H9 (cell line): ENCODE measurements at regions not wholly inside any gene's neighbourhood (a gene's known extent, or its start where the extent isn't known, plus 50 kb on each side); places are given as distances from the start of the nearest gene placed in this dataset.

Source experiments
- DNase-seq: peaks from one replicate; pipeline ENCODE4 v3.0.0-alpha.2; 2017
- H2AFZ ChIP-seq: one replicate; pipeline ENCODE4 v1.6.1; 2013; ENCODE audit warnings: mild to moderate bottlenecking, low read length, control low read depth, moderate library complexity
- H2AK5ac ChIP-seq: 2 replicates; pipeline ENCODE4 v1.6.1; 2013; ENCODE audit warnings: low read length, control low read depth, mixed read lengths; ENCODE audit not compliant: insufficient read length
- H2BK120ac ChIP-seq: one replicate; pipeline ENCODE4 v1.6.1; 2013; ENCODE audit warnings: low read depth, mild to moderate bottlenecking, low read length, control low read depth, inconsistent platforms; ENCODE audit not compliant: poor library complexity, severe bottlenecking
- H2BK12ac ChIP-seq: 2 replicates; pipeline ENCODE4 v1.6.1; 2013; ENCODE audit warnings: low read length, control low read depth, mixed read lengths, low read depth; ENCODE audit not compliant: insufficient read length
- H2BK15ac ChIP-seq: 2 replicates; pipeline ENCODE4 v1.6.1; 2013; ENCODE audit warnings: low read depth, low read length, control low read depth
- H2BK20ac ChIP-seq: one replicate; pipeline ENCODE4 v1.6.1; 2013; ENCODE audit warnings: low read depth, mild to moderate bottlenecking, low read length, control low read depth, inconsistent platforms; ENCODE audit not compliant: poor library complexity, severe bottlenecking
- H2BK5ac ChIP-seq: 2 replicates; pipeline ENCODE4 v1.6.1; 2013; ENCODE audit warnings: low read length, control low read depth, mixed read lengths; ENCODE audit not compliant: insufficient read length
- H3K14ac ChIP-seq: 2 replicates; pipeline ENCODE4 v1.6.1; 2013; ENCODE audit warnings: low read length, control low read depth; ENCODE audit not compliant: insufficient read depth
- H3K18ac ChIP-seq: 2 replicates; pipeline ENCODE4 v1.6.1; 2013; ENCODE audit warnings: low read depth, mild to moderate bottlenecking, mixed read lengths, low read length, control low read depth; ENCODE audit not compliant: insufficient read length
- H3K23ac ChIP-seq: 2 replicates; pipeline ENCODE4 v1.6.1; 2013; ENCODE audit warnings: low read length, control low read depth, mixed read lengths, low read depth; ENCODE audit not compliant: insufficient read length
- H3K23me2 ChIP-seq: 2 replicates; pipeline ENCODE4 v1.6.1; 2013; ENCODE audit warnings: low read depth, mild to moderate bottlenecking, mixed read lengths, low read length, control low read depth; ENCODE audit not compliant: insufficient read length, poor library complexity, severe bottlenecking
- H3K27ac ChIP-seq: 2 replicates; pipeline ENCODE4 v1.5.1; 2013; ENCODE audit warnings: low read length, control low read depth, mixed read lengths, low read depth; ENCODE audit not compliant: insufficient read length
- H3K27me3 ChIP-seq: 2 replicates; pipeline ENCODE4 v1.6.1; 2013; ENCODE audit warnings: low read length, control low read depth, inconsistent platforms; ENCODE audit not compliant: insufficient read depth
- H3K4ac ChIP-seq: 2 replicates; pipeline ENCODE4 v1.6.1; 2013; ENCODE audit warnings: low read depth, mild to moderate bottlenecking, control low read depth, inconsistent platforms, low read length, moderate library complexity
- H3K4me1 ChIP-seq: 2 replicates; pipeline ENCODE4 v1.6.1; 2013; ENCODE audit warnings: low read length, control low read depth, inconsistent platforms; ENCODE audit not compliant: insufficient read depth
- H3K4me2 ChIP-seq: 2 replicates; pipeline ENCODE4 v1.6.1; 2013; ENCODE audit warnings: low read length, control low read depth, mixed read lengths; ENCODE audit not compliant: insufficient read length, insufficient read depth
- H3K56ac ChIP-seq: 2 replicates; pipeline ENCODE4 v1.6.1; 2013; ENCODE audit warnings: low read depth, mild to moderate bottlenecking, mixed read lengths, low read length, control low read depth; ENCODE audit not compliant: insufficient read length
- H3K79me1 ChIP-seq: 2 replicates; pipeline ENCODE4 v1.6.1; 2013; ENCODE audit warnings: low read depth, mild to moderate bottlenecking, moderate library complexity, low read length, control low read depth, inconsistent platforms; ENCODE audit not compliant: insufficient read depth, poor library complexity, severe bottlenecking
- H3K79me2 ChIP-seq: 2 replicates; pipeline ENCODE4 v1.6.1; 2013; ENCODE audit warnings: low read length, control low read depth, inconsistent platforms; ENCODE audit not compliant: insufficient read depth
- H3K9ac ChIP-seq: 2 replicates; pipeline ENCODE4 v1.6.1; 2013; ENCODE audit warnings: low read length, control low read depth, mixed read lengths; ENCODE audit not compliant: insufficient read length; ENCODE audit errors: extremely low read depth
- H3K9me3 ChIP-seq: one replicate; pipeline ENCODE4 v1.6.1; 2013; ENCODE audit warnings: low read depth, low read length, inconsistent platforms; ENCODE audit not compliant: control insufficient read depth
- H3T11ph ChIP-seq: one replicate; pipeline ENCODE4 v1.6.1; 2013; ENCODE audit warnings: mild to moderate bottlenecking, low read length, control low read depth, inconsistent platforms
- H4K20me1 ChIP-seq: one replicate; pipeline ENCODE4 v1.6.1; 2013; ENCODE audit not compliant: control insufficient read depth, insufficient read length, insufficient read depth
- H4K5ac ChIP-seq: 2 replicates; pipeline ENCODE4 v1.6.1; 2013; ENCODE audit warnings: low read depth, mild to moderate bottlenecking, mixed read lengths, low read length, control low read depth; ENCODE audit not compliant: insufficient read length
- H4K8ac ChIP-seq: replicated peaks from 2 replicates; pipeline ENCODE4 v1.6.1; 2013; ENCODE audit warnings: low read length, control low read depth, mixed read lengths, low read depth; ENCODE audit not compliant: insufficient read length
- H4K91ac ChIP-seq: 2 replicates; pipeline ENCODE4 v1.6.1; 2013; ENCODE audit warnings: low read depth, mild to moderate bottlenecking, moderate library complexity, mixed read lengths, low read length, control low read depth; ENCODE audit not compliant: insufficient read length
- H3K27ac Mint-ChIP-seq, 3 experiments: 2 replicates in 2 of 3; 3 replicates in 1 of 3; pipeline ENCODE4 v1.8.0; 2020 to 2021; ENCODE audit warnings: mixed read lengths in 3 of 3, mild to moderate bottlenecking in 1 of 3, moderate library complexity in 1 of 3
- H3K27me3 Mint-ChIP-seq: 2 replicates; pipeline ENCODE4 v1.8.0; 2021; ENCODE audit warnings: low read depth, mild to moderate bottlenecking, moderate library complexity, mixed read lengths
- H3K36me3 Mint-ChIP-seq, 3 experiments: 2 replicates in 2 of 3; 3 replicates in 1 of 3; pipeline ENCODE4 v1.8.0; 2020 to 2021; ENCODE audit warnings: low read depth in 3 of 3, mixed read lengths in 3 of 3; ENCODE audit not compliant: insufficient read depth in 1 of 3
- H3K4me1 Mint-ChIP-seq, 2 experiments: 2 replicates each; pipeline ENCODE4 v1.8.0; 2020; ENCODE audit warnings: mixed read lengths in 2 of 2
- H3K4me3 Mint-ChIP-seq, 2 experiments: 2 replicates in 1 of 2; 3 replicates in 1 of 2; pipeline ENCODE4 v1.8.0; 2020 to 2021; ENCODE audit warnings: mild to moderate bottlenecking in 2 of 2, mixed read lengths in 2 of 2, moderate library complexity in 1 of 2
- H3K9me3 Mint-ChIP-seq, 2 experiments: 2 replicates in 1 of 2; 3 replicates in 1 of 2; pipeline ENCODE4 v1.8.0; 2020; ENCODE audit warnings: mild to moderate bottlenecking in 2 of 2, mixed read lengths in 2 of 2, moderate library complexity in 1 of 2
- CTCF ChIP-seq: fragments of 200-600 bp; sonication (generic); conservative IDR thresholded peaks from 3 replicates; pipeline ENCODE4 v1.8.0; 2021; ENCODE audit warnings: antibody characterized with exemption, mild to moderate bottlenecking
- WGBS: extraction: QIAGEN DNeasy Blood & Tissue Kit; methylation state at CpG from one replicate; pipeline ENCODE4 v1.1.7; 2013; ENCODE audit warnings: missing lambda C conversion rate, low lambda C conversion rate, mixed read lengths; ENCODE audit not compliant: insufficient read length; ENCODE audit errors: extremely low coverage; 5-methylcytosine and 5-hydroxymethylcytosine counted together

GRCh38 chr13:78227709-78228108 lies 309.1 kb upstream of the EDNRB start:
- no peak overlapping the region for H4K8ac ChIP-seq
- no peaks in the 10 kb centered on the region for H3K27me3 ChIP-seq
- H3K14ac ChIP-seq, result no peak overlapping the region
- no peak overlapping the region for H2BK15ac ChIP-seq
- no peaks in the 10 kb centered on the region for H3K4me1 Mint-ChIP-seq
- H3K79me1 ChIP-seq, result no peaks in the 10 kb centered on the region
- H3K56ac ChIP-seq, result no peak overlapping the region
- H3K27ac Mint-ChIP-seq, result no peak overlapping the region
- H3K18ac ChIP-seq, result no peak overlapping the region
- no peaks in the 10 kb centered on the region for H4K20me1 ChIP-seq
- no peaks in the 10 kb centered on the region for H3K36me3 Mint-ChIP-seq
- H3K27me3 Mint-ChIP-seq, result no peaks in the 10 kb centered on the region; the same call in none of the 2 replicates
- H2AK5ac ChIP-seq, result no peak overlapping the region
- no peak overlapping the region for H3K4me3 Mint-ChIP-seq
- DNase-seq, result no peak
- H3K23me2 ChIP-seq, result no peaks in the 10 kb centered on the region
- H4K91ac ChIP-seq, result no peak overlapping the region
- H3K23ac ChIP-seq, result no peak overlapping the region
- H3K79me2 ChIP-seq, result no peaks in the 10 kb centered on the region
- H2AFZ ChIP-seq, result no peak overlapping the region
- H2BK20ac ChIP-seq, result no peak overlapping the region
- H3K27ac ChIP-seq, result no peak overlapping the region
- no peak overlapping the region for H4K5ac ChIP-seq
- TF ChIP-seq CTCF, result no peak
- no peak overlapping the region for H2BK120ac ChIP-seq
- H3T11ph ChIP-seq, result no peak overlapping the region
- no peak overlapping the region for H2BK12ac ChIP-seq
- no CpG with 5 or more reads among the region's 3 CpGs for WGBS
- no peak overlapping the region for H3K4me2 ChIP-seq
- no peaks in the 10 kb centered on the region for H3K9me3 ChIP-seq
- H3K4me1 ChIP-seq, result no peaks in the 10 kb centered on the region
- no peak overlapping the region for H3K9ac ChIP-seq
- no peak overlapping the region for H2BK5ac ChIP-seq
- H3K4ac ChIP-seq, result no peak overlapping the region
- no peaks in the 10 kb centered on the region for H3K9me3 Mint-ChIP-seq
